HUES64 (cell line): ENCODE measurements at regions not wholly inside any gene's neighbourhood (a gene's known extent, or its start where the extent isn't known, plus 50 kb on each side); places are given as distances from the start of the nearest gene placed in this dataset.
A peak's percentile ranks its signal among the peaks of the same experiment; 100 is the strongest.

Source experiments
- H3K27ac ChIP-seq: 2 replicates; pipeline ENCODE4 v1.7.0; 2013; ENCODE audit warnings: low read depth, low read length, inconsistent platforms
- H3K27me3 ChIP-seq: 2 replicates; pipeline ENCODE4 v1.6.1; 2013; ENCODE audit warnings: mild to moderate bottlenecking, low read length; ENCODE audit not compliant: insufficient read depth
- H3K36me3 ChIP-seq: 2 replicates; pipeline ENCODE4 v1.6.1; 2013; ENCODE audit warnings: mild to moderate bottlenecking, low read length; ENCODE audit not compliant: insufficient read depth
- H3K4me1 ChIP-seq: 2 replicates; pipeline ENCODE4 v1.6.1; 2013; ENCODE audit warnings: mild to moderate bottlenecking, low read length, moderate library complexity; ENCODE audit not compliant: insufficient read depth
- H3K4me3 ChIP-seq: 2 replicates; pipeline ENCODE4 v1.5.1; 2013; ENCODE audit warnings: mild to moderate bottlenecking, low read length, moderate library complexity
- H3K9ac ChIP-seq: 2 replicates; pipeline ENCODE4 v1.6.1; 2013; ENCODE audit warnings: mild to moderate bottlenecking, low read depth, low read length
- H3K9me3 ChIP-seq: 2 replicates; pipeline ENCODE4 v1.6.1; 2013; ENCODE audit warnings: low read depth, low read length; ENCODE audit not compliant: insufficient read depth
- WGBS: fragments of 150-250, 120-280 bp; methylation state at CpG from one replicate; pipeline ENCODE4 v1.1.7; 2013; ENCODE audit warnings: missing lambda C conversion rate; 5-methylcytosine and 5-hydroxymethylcytosine counted together

DNA sequence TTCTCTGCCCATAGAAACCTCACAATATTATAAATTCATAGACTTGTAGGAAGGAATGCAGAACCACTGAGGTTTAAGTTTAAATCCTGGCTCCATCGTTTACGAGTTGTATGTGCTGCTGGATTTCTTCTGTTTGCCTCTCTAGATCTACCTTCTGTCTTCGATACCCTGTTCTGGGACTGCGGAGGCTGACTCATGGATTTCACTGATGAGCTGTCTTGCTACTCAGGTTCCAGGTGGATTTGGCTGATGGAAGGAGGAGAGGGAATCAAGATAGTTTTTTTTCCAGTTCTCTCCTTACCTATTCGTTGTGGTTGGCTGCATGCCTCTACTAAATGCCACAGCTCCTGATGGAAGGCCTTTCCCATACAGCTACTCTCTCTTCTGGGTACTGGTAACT lies 375.8 kb downstream of the REEP3 start:
- H3K9me3 ChIP-seq: no peaks in the 10 kb centered on the region
- no peaks in the 10 kb centered on the region for H3K27me3 ChIP-seq
- no peak overlapping the region for H3K9ac ChIP-seq
- H3K4me3 ChIP-seq: no peak overlapping the region
- H3K4me1 ChIP-seq: no peaks in the 10 kb centered on the region
- 88% methylated on average over 5 of the region's 5 CpGs for WGBS
- H3K27ac ChIP-seq: no peak overlapping the region
- H3K36me3 ChIP-seq: no peaks in the 10 kb centered on the region

DNA sequence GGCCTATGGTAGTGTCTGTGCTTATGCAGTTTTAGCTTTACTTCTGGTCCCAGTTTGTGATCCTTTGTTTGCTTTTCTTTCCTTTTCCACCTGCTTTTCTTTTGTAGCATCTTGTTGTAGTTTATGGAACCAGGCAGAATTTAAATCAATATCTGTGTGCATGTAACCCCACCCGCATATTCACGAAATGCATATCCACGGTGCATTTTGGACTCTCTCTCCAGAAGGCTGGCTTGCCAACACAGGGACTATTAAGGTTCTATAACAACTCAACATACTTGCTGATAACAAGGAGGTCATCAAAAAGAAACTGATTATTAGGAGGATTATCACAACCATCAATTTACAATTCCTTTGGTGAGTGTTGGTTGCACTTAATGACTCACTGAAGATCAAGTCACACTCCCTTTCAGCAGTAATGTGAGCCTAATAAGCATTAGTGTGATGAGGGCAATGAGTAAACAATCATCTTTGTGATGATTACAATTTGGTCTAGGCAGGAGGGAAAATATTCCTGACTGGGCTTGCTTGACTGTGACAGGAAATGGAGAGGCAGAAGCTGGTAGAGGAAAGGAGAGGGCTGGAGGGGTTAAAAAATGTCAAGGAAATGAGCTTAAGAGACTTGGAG lies 378.6 kb downstream of the REEP3 start:
- Histone ChIP-seq H3K27me3 (no peaks in the 10 kb centered on the region), H3K36me3 (no peaks in the 10 kb centered on the region), H3K4me3 (no peak overlapping the region), H3K4me1 (no peaks in the 10 kb centered on the region), H3K9me3 (no peaks in the 10 kb centered on the region), H3K9ac (no peak overlapping the region), H3K27ac (no peak overlapping the region)
- WGBS: 90% methylated on average over 3 of the region's 3 CpGs

DNA sequence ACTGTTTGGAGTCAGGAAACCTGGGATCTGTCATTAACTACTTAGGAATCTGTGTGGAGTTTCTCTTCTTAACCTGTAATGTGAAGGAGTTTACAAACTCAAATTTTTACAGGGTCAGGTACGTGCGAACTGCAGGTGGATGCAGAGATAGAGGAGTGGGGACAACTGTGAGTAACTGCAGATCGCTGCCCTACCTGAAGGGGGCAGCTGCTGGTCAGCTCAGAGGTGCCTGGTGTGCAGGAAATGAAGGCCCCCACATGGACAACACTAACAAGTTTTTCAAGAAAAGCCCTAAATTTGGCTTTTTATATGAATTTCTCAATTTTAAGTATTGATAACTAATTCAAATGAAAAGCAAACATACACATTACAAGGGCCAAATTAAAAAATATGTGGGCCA lies 380.0 kb downstream of the REEP3 start:
- Histone ChIP-seq H3K27me3 (no peaks in the 10 kb centered on the region), H3K4me3 (no peak overlapping the region), H3K4me1 (no peaks in the 10 kb centered on the region), H3K9me3 (no peaks in the 10 kb centered on the region), H3K36me3 (no peaks in the 10 kb centered on the region), H3K27ac (no peak overlapping the region), H3K9ac (no peak overlapping the region)
- 92% methylated on average over 3 of the region's 3 CpGs for whole genome bisulfite sequencing

DNA sequence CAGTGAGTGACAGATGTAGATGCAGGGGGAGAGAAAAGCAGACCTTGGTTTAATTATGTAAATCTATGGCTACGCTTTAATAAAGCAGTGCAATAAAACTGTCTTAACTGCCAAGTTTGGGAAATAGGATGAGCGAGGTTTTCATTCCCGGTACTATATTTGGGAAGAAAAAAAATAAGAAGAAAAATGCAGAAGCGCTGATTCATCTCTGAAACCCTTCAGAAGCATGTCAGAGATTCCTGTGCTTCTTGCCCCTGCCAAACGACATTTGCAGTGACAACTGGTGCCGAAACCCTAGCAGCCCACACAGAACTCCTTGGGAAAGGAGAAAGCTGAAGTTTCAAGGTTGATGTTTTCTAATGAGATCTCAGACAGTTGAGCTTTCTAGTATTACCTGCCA lies 380.7 kb downstream of the REEP3 start:
- Histone ChIP-seq H3K9ac (no peak overlapping the region), H3K4me3 (no peak overlapping the region), H3K27ac (no peak overlapping the region), H3K36me3 (no peaks in the 10 kb centered on the region), H3K27me3 (no peaks in the 10 kb centered on the region), H3K4me1 (no peaks in the 10 kb centered on the region), H3K9me3 (no peaks in the 10 kb centered on the region)
- WGBS: 88% methylated on average over 6 of the region's 6 CpGs

DNA sequence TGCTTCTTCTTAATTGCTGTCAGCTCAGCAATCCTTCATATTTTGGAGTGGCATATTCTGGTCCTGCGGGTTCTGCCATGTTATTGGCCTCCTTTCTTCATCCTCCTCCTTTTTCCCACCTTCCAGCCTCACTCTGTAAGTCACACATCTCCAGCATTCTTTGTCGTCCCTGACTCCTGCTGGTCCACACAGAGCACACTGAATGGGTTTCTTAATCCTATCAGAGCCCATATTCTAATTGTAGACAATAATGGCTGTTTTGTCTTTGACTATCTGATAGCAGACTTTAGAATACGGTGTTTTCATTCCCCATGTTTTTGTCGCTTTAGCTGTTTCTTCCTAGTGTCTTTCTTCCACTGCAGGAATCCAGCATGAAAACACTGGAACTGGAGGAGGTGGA lies 389.6 kb downstream of the REEP3 start:
- 42% methylated on average over 4 of the region's 4 CpGs for WGBS
- Histone ChIP-seq H3K4me3 (no peak overlapping the region), H3K9me3 (no peaks in the 10 kb centered on the region; the same call in 1 of the 2 replicates), H3K9ac (no peak overlapping the region), H3K36me3 (no peaks in the 10 kb centered on the region), H3K27me3 (no peaks in the 10 kb centered on the region), H3K27ac (no peak overlapping the region), H3K4me1 (peaks cover 18% of the 10 kb centered on the region; the same call in 1 of the 2 replicates)

DNA sequence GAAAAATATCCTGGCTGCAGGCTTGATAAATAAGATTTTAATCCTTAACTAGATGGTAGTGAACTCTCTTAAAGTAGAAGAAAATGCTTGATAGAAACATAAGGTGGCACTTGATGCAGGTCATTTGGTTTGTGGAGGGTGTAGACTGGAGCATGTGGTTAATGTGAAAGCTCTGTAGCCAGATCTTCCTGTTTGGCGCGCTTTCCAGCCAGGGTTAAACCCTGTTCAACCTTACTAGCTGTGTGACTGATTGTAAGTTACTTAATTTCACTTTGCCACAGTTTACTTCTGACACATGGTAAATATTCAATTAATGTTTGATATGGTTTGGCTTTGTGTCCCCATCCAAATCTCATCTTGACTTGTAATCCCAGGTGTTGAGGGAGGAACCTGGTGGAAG lies 394.0 kb downstream of the REEP3 start:
- WGBS: 100% methylated on average over 1 of the region's 2 CpGs
- Histone ChIP-seq H3K4me1 (peaks cover 28% of the 10 kb centered on the region; the same call in 1 of the 2 replicates), H3K9ac (no peak overlapping the region), H3K27ac (no peak overlapping the region), H3K36me3 (no peaks in the 10 kb centered on the region), H3K27me3 (no peaks in the 10 kb centered on the region), H3K4me3 (no peak overlapping the region), H3K9me3 (no peaks in the 10 kb centered on the region; the same call in 1 of the 2 replicates)

DNA sequence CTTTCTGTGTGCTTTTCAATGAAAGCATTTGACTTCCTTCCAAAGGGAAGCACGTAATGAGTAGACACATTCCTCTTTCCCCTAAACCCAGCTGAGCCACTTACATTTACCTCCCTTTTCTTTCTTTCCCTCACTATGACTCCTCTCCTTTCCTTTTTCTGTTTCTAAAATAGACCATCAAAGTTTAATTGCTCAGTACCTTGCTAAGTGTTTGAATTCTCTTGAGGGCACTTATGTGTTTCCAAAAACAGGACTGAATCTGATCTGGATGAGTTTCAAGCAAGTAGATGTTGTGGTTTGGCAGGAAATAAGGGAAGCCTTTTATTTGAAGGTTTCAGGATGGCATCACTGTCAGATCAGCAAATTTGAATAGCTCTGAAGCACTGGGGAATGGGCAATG lies 396.2 kb downstream of the REEP3 start:
- WGBS: 36% methylated on average over 1 of the region's 1 CpG
- no peaks in the 10 kb centered on the region for H3K36me3 ChIP-seq
- no peaks in the 10 kb centered on the region for H3K27me3 ChIP-seq
- no peak overlapping the region for H3K27ac ChIP-seq
- no peaks in the 10 kb centered on the region for H3K9me3 ChIP-seq
- no peak overlapping the region for H3K9ac ChIP-seq
- peaks cover 34% of the 10 kb centered on the region for H3K4me1 ChIP-seq
- no peak overlapping the region for H3K4me3 ChIP-seq

GRCh38 chr10:63919575-63920279 lies 398.5 kb downstream of the REEP3 start:
- 96% methylated on average over 6 of the region's 6 CpGs for WGBS
- H3K27me3 ChIP-seq: no peaks in the 10 kb centered on the region

GRCh38 chr10:63920926-63921325 lies 399.7 kb downstream of the REEP3 start:
- no peaks in the 10 kb centered on the region for H3K36me3 ChIP-seq
- no peaks in the 10 kb centered on the region for H3K27me3 ChIP-seq
- WGBS: 100% methylated on average over 1 of the region's 2 CpGs
- peaks cover 44% of the 10 kb centered on the region for H3K4me1 ChIP-seq
- H3K9me3 ChIP-seq: no peaks in the 10 kb centered on the region
- H3K27ac ChIP-seq: no peak overlapping the region
- H3K4me3 ChIP-seq: no peak overlapping the region
- H3K9ac ChIP-seq: no peak overlapping the region

More at GRCh38 chr10:63919575-63920279, 398.5 kb downstream of the REEP3 start:
- Histone ChIP-seq H3K9me3 (no peaks in the 10 kb centered on the region), H3K27ac (no peak overlapping the region), H3K36me3 (no peaks in the 10 kb centered on the region), H3K9ac (no peak overlapping the region), H3K4me1 (peaks cover 44% of the 10 kb centered on the region), H3K4me3 (no peak overlapping the region)

DNA sequence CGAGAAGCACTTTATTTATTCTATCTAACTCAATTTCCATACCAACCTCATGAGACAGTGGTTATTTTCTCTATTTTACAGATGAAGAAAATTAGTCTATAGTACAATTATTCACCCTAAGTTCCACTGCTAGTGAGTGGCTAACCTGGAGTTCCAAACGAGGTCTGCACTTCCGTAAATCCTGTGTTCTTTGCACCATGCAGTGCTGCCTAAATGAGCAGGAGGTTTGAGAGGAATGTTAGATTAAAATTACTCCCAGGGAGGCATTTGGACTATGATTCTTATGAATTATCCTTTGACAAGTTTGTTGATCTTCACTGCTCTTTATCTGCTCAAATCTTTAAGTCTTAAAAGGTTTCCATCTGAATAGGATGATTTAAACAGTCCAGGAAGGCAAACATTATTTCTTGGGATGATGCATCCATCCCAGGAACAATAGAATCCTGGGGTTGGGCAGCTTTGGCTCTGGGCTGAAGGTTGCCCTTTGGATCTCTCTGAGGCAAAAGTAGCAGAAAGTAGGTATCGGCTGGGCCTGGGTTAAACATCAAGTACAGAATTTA lies 400.8 kb downstream of the REEP3 start:
- Histone ChIP-seq H3K36me3 (no peaks in the 10 kb centered on the region), H3K4me1 (peaks cover 40% of the 10 kb centered on the region), H3K9me3 (no peaks in the 10 kb centered on the region), H3K27me3 (no peaks in the 10 kb centered on the region), H3K4me3 (no peak overlapping the region), H3K9ac (no peak overlapping the region), H3K27ac (peak overlapping the region; percentile 13; the same call in 1 of the 2 replicates)
- WGBS: 74% methylated on average over 3 of the region's 4 CpGs

DNA sequence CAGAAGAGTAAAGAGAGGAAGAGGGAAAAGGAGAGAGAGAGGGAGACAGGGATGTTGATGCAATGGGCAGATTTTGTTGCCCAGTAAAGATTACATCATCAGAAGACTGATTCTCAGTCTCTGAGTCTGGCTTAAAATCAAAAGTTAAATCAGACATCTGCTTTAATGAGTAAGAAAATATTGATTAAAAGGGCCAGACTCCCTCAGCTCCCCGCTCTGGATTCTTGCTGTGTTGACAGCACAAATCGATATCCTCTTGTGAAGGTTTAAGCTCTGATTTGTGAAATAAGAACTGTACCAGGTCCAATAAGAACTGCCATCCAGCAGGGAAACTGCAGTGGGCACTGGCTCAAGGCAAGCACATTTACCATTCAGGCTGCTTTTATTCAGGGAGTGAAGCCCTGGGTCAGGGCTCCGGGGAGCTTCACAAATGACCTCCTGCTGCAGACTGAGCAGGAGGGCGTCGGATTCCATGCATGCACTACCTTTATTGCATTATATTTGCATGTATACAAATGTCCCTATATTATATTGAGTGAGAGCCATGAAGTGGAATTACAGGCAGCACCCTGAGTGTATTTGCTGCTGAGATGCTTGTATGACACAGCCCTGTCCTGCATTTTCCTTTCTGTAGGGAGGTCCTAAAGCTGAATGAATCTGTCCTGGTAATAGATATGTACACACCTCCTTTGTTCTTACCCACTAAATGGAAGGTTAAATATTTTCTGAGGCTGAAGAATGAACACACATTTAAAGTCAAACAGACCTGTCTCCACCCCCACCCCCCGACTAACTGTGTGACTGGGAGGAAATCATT lies 401.5 kb downstream of the REEP3 start:
- 60% methylated on average over 5 of the region's 6 CpGs for WGBS

More for the DNA sequence above, 401.5 kb downstream of the REEP3 start:
- no peak overlapping the region for H3K4me3 ChIP-seq
- H3K27me3 ChIP-seq: no peaks in the 10 kb centered on the region
- no peaks in the 10 kb centered on the region for H3K36me3 ChIP-seq
- no peaks in the 10 kb centered on the region for H3K9me3 ChIP-seq
- H3K9ac ChIP-seq: no peak overlapping the region
- peaks cover 38% of the 10 kb centered on the region for H3K4me1 ChIP-seq
- H3K27ac ChIP-seq: peak overlapping the region; percentile 13; the same call in 1 of the 2 replicates
